GM12892 (cell line): ENCODE measurements at regions not wholly inside any gene's neighbourhood (a gene's known extent, or its start where the extent isn't known, plus 50 kb on each side); places are given as distances from the start of the nearest gene placed in this dataset.

Experiments
- POLR2A ChIP-seq: IDR thresholded peaks from 2 replicates; pipeline ENCODE4 v1.6.1; 2011; ENCODE audit warnings: low read depth, low read length, control low read depth
- POLR2AphosphoS5 ChIP-seq: IDR thresholded peaks from 2 replicates; pipeline ENCODE4 v1.6.1; 2011; ENCODE audit warnings: low read depth, low read length, control low read depth
- TAF1 ChIP-seq: IDR thresholded peaks from 2 replicates; pipeline ENCODE4 v1.6.1; 2011; ENCODE audit warnings: low read depth, mild to moderate bottlenecking, control low read depth, low read length, borderline replicate concordance

DNA sequence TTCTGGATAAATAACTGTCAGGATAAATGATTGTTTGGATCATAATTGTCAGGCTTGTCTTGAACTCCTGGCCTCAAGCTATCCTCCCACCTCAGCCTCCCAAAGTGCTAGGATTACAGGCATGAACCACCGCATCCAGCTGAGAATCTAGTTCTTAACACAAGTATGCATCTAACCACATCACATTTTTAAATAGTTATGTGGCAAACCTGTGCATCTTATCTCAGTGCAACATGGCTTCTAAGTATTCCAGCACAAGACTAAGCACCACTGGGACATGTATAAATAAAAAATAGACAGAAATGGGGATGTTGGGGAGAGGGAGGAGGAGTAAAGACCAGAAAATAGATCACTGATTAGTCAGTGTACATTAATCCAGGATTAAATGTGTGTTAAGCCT lies 74.7 kb upstream of the TBL1X start:
- no peak for TF ChIP-seq POLR2A
- no peak for TF ChIP-seq POLR2AphosphoS5
- no peak for TF ChIP-seq TAF1
